GM10266 (cell line): ENCODE measurements at regions not wholly inside any gene's neighbourhood (a gene's known extent, or its start where the extent isn't known, plus 50 kb on each side); places are given as distances from the start of the nearest gene placed in this dataset.

ENCODE experiments used
- DNase-seq: peaks from one replicate; pipeline ENCODE4 v3.0.0; 2012; ENCODE audit errors: extremely low spot score
- CTCF ChIP-seq: IDR thresholded peaks from 2 replicates; pipeline ENCODE4 v1.5.1; 2012; ENCODE audit warnings: mild to moderate bottlenecking, low read depth; ENCODE audit not compliant: control insufficient read depth, insufficient read depth; ENCODE audit errors: missing control alignments

- DNase-seq, result no peak
- no peak for TF ChIP-seq CTCF
Measured at GRCh38 chr7:25035274-25035673, 55.3 kb upstream of the OSBPL3 start.

GRCh38 chr7:25034136-25034535 lies 54.2 kb upstream of the OSBPL3 start:
- no peak for DNase-seq
- no peak for TF ChIP-seq CTCF

GRCh38 chr7:25032774-25033743 lies 53.1 kb upstream of the OSBPL3 start:
- TF ChIP-seq CTCF, result no peak
- DNase-seq, result no peak

- TF ChIP-seq CTCF, result no peak
- DNase-seq, result no peak
Measured at GRCh38 chr7:25031432-25031831, 51.5 kb upstream of the OSBPL3 start.

- no peak for TF ChIP-seq CTCF
- peak; percentile 28 for DNase-seq
Measured at GRCh38 chr7:25031007-25031406, 51.0 kb upstream of the OSBPL3 start.
